Brain microvascular endothelial cell (primary cell): ENCODE measurements at regions not wholly inside any gene's neighbourhood (a gene's known extent, or its start where the extent isn't known, plus 50 kb on each side); places are given as distances from the start of the nearest gene placed in this dataset.

Experiments used
- DNase-seq: peaks from one replicate; pipeline ENCODE4 v3.0.0-alpha.2; 2020
- H3K27ac ChIP-seq: fragments of 250-450 bp; sonication (Bioruptor Pico); 2 replicates; pipeline ENCODE4 v1.5.1; 2020; ENCODE audit warnings: mild to moderate bottlenecking, moderate library complexity
- H3K27me3 ChIP-seq: fragments of 250-450 bp; sonication (Bioruptor Pico); replicated peaks from 2 replicates; pipeline ENCODE4 v1.5.1; 2020; ENCODE audit warnings: mild to moderate bottlenecking
- H3K36me3 ChIP-seq: fragments of 250-450 bp; sonication (Bioruptor Pico); replicated peaks from 2 replicates; pipeline ENCODE4 v1.5.1; 2020; ENCODE audit warnings: mild to moderate bottlenecking
- H3K4me3 ChIP-seq: 2 replicates; pipeline ENCODE4 v1.5.1; 2011; ENCODE audit warnings: low read depth, mild to moderate bottlenecking, control low read depth, low read length, moderate library complexity
- CTCF ChIP-seq: IDR thresholded peaks from 2 replicates; pipeline ENCODE4 v1.5.1; 2011; ENCODE audit warnings: low read depth, mild to moderate bottlenecking, moderate library complexity, low read length, control low read depth, inconsistent platforms; ENCODE audit errors: missing control alignments
- in situ Hi-C: cut with HindIII; loops from 2 replicates; pipeline ENCODE4 v1.10.0; 2017; ENCODE audit warnings: low sequenced_read_pairs, low pct_ligation_motif_present

GRCh38 chr3:159340877-159341500 is 539.1 kb downstream of the MFSD1 start:
- in situ Hi-C loops: no loop called here
- no peaks in the 10 kb centered on the region for H3K36me3 ChIP-seq
- no peak for TF ChIP-seq CTCF
- DNase-seq: no peak
- H3K27ac ChIP-seq: no peak overlapping the region
- no peak overlapping the region for H3K4me3 ChIP-seq
- H3K27me3 ChIP-seq: no peaks in the 10 kb centered on the region

GRCh38 chr3:159346271-159346903 is 544.5 kb downstream of the MFSD1 start:
- Histone ChIP-seq H3K27ac (no peak overlapping the region), H3K27me3 (no peaks in the 10 kb centered on the region), H3K36me3 (no peaks in the 10 kb centered on the region), H3K4me3 (no peak overlapping the region)
- TF ChIP-seq CTCF: no peak
- no peak for DNase-seq
- in situ Hi-C loops: no loop called here

GRCh38 chr3:159348431-159348830 is 546.6 kb downstream of the MFSD1 start:
- Histone ChIP-seq H3K27me3 (no peaks in the 10 kb centered on the region), H3K27ac (no peak overlapping the region), H3K36me3 (no peaks in the 10 kb centered on the region), H3K4me3 (no peak overlapping the region)
- DNase-seq: no peak
- no peak for TF ChIP-seq CTCF
- in situ Hi-C loops: no loop called here

GRCh38 chr3:159356606-159357005 is 554.8 kb downstream of the MFSD1 start:
- no peaks in the 10 kb centered on the region for H3K36me3 ChIP-seq
- H3K27me3 ChIP-seq: no peaks in the 10 kb centered on the region
- TF ChIP-seq CTCF: no peak
- no peak for DNase-seq
- in situ Hi-C loops: no loop called here
- H3K27ac ChIP-seq: no peak overlapping the region
- H3K4me3 ChIP-seq: no peak overlapping the region

GRCh38 chr3:159364511-159364910 is 562.7 kb downstream of the MFSD1 start:
- no peak for TF ChIP-seq CTCF
- Histone ChIP-seq H3K36me3 (no peaks in the 10 kb centered on the region), H3K27me3 (no peaks in the 10 kb centered on the region), H3K4me3 (no peak overlapping the region), H3K27ac (no peak overlapping the region)
- in situ Hi-C loops: no loop called here
- no peak for DNase-seq

GRCh38 chr3:159366476-159366875 is 564.6 kb downstream of the MFSD1 start:
- no peak overlapping the region for H3K4me3 ChIP-seq
- no peaks in the 10 kb centered on the region for H3K36me3 ChIP-seq
- no peak overlapping the region for H3K27ac ChIP-seq
- no peaks in the 10 kb centered on the region for H3K27me3 ChIP-seq
- in situ Hi-C loops: no loop called here
- no peak for TF ChIP-seq CTCF
- no peak for DNase-seq
